Keratinocyte (primary cell): ENCODE measurements at regions not wholly inside any gene's neighbourhood (a gene's known extent, or its start where the extent isn't known, plus 50 kb on each side); places are given as distances from the start of the nearest gene placed in this dataset.

Experiments used
- DNase-seq: peaks from one replicate; pipeline ENCODE4 v3.0.0-alpha.2; 2011; ENCODE audit warnings: low read depth, missing footprints, low spot score
- FAIRE-seq: peaks from 2 replicates; lab custom pipeline; 2011; peaks lifted over from hg19 to GRCh38; lab: Jason Lieb, UNC
- H2AFZ ChIP-seq: 2 replicates; pipeline ENCODE4 v1.6.0; 2012; ENCODE audit warnings: low read length, control low read depth, inconsistent platforms; ENCODE audit not compliant: control insufficient read depth
- H3K27ac ChIP-seq: 2 replicates; pipeline ENCODE4 v1.5.1; 2011; ENCODE audit warnings: low read length; ENCODE audit not compliant: control insufficient read depth, insufficient read depth
- H3K27me3 ChIP-seq: 3 replicates; pipeline ENCODE4 v1.6.0; 2011; ENCODE audit warnings: low read length; ENCODE audit not compliant: control insufficient read depth, insufficient read depth; ENCODE audit errors: extremely low read depth
- H3K36me3 ChIP-seq, 2 experiments: 2 replicates in 1 of 2; 3 replicates in 1 of 2; pipeline ENCODE4 v1.5.1; 2011; ENCODE audit warnings: low read length in 2 of 2, mild to moderate bottlenecking in 1 of 2; ENCODE audit not compliant: control insufficient read depth in 2 of 2, insufficient read depth in 2 of 2; ENCODE audit errors: extremely low read depth in 1 of 2
- H3K4me1 ChIP-seq: 3 replicates; pipeline ENCODE4 v1.5.1; 2011; ENCODE audit warnings: low read length; ENCODE audit not compliant: control insufficient read depth, insufficient read depth; ENCODE audit errors: extremely low read depth
- H3K4me2 ChIP-seq: 3 replicates; pipeline ENCODE4 v1.6.0; 2011; ENCODE audit warnings: low read depth, low read length; ENCODE audit not compliant: control insufficient read depth, insufficient read depth; ENCODE audit errors: extremely low read depth
- H3K4me3 ChIP-seq, 3 experiments: fragments of 200-600 bp in 1 of 3; sonication (generic) in 1 of 3; 2 replicates in 2 of 3; 3 replicates in 1 of 3; pipeline ENCODE4 v1.5.1; 2011 to 2016; ENCODE audit warnings: low read length in 3 of 3, mild to moderate bottlenecking in 3 of 3, control low read depth in 2 of 3, inconsistent platforms in 1 of 3, low read depth in 1 of 3, mixed read lengths in 1 of 3, mixed run types in 1 of 3, moderate library complexity in 1 of 3; ENCODE audit not compliant: control insufficient read depth in 2 of 3, insufficient read depth in 2 of 3; ENCODE audit errors: extremely low read depth in 1 of 3
- H3K79me2 ChIP-seq: 2 replicates; pipeline ENCODE4 v1.6.0; 2012; ENCODE audit warnings: low read length; ENCODE audit not compliant: control insufficient read depth, insufficient read depth
- H3K9ac ChIP-seq: 3 replicates; pipeline ENCODE4 v1.6.0; 2011; ENCODE audit warnings: low read length; ENCODE audit not compliant: control insufficient read depth, insufficient read depth; ENCODE audit errors: extremely low read depth
- H3K9me1 ChIP-seq: 3 replicates; pipeline ENCODE4 v1.6.0; 2011; ENCODE audit warnings: low read length; ENCODE audit not compliant: control insufficient read depth, insufficient read depth; ENCODE audit errors: extremely low read depth
- H3K9me3 ChIP-seq: 2 replicates; pipeline ENCODE4 v1.5.1; 2012; ENCODE audit warnings: low read depth, low read length; ENCODE audit not compliant: control insufficient read depth
- H4K20me1 ChIP-seq: 3 replicates; pipeline ENCODE4 v1.6.0; 2011; ENCODE audit warnings: low read length; ENCODE audit not compliant: control insufficient read depth, insufficient read depth; ENCODE audit errors: extremely low read depth
- CTCF ChIP-seq, 3 experiments: IDR thresholded peaks in 1 of 3; conservative IDR thresholded peaks in 1 of 3; optimal IDR thresholded peaks in 1 of 3; 2 replicates in 2 of 3; 3 replicates in 1 of 3; pipeline versions ENCODE3 to v1.5.1; 2011; ENCODE audit warnings: low read length in 3 of 3, mild to moderate bottlenecking in 3 of 3, moderate library complexity in 2 of 3, control low read depth in 1 of 3, inconsistent platforms in 1 of 3; ENCODE audit not compliant: insufficient read depth in 2 of 3; ENCODE audit errors: extremely low read depth in 1 of 3
- EZH2 ChIP-seq: IDR thresholded peaks from one replicate; pipeline ENCODE4 v1.6.1; 2012; ENCODE audit warnings: inconsistent platforms, mild to moderate bottlenecking, low read length, moderate library complexity
- dilution Hi-C: fragments of 300-500 bp; cut with MboI; formaldehyde crosslinking; loops from one replicate; pipeline ENCODE4 v1.7.0; 2020; ENCODE audit warnings: low sequenced_read_pairs; ENCODE audit not compliant: extremely low pct_ligation_motif_present

- no peaks in the 10 kb centered on the region for H3K9me1 ChIP-seq
- TF ChIP-seq EZH2: no peak
- TF ChIP-seq CTCF (optimal IDR thresholded peaks at IDR 0.05 in 1 of 3, IDR thresholded peaks at IDR 0.05 in 1 of 3, conservative IDR thresholded peaks at IDR 0.05 in 1 of 3; ENCODE audit: extremely low read depth in 1 of 3, insufficient read depth in 2 of 3, low read length in 3 of 3): no peak
- H3K9me3 ChIP-seq: no peaks in the 10 kb centered on the region
- H2AFZ ChIP-seq: no peak overlapping the region
- no peak overlapping the region for H3K4me3 ChIP-seq
- FAIRE-seq (no peak), DNase-seq (no peak)
- H3K9ac ChIP-seq: no peak overlapping the region
- no peaks in the 10 kb centered on the region for H4K20me1 ChIP-seq
- no peaks in the 10 kb centered on the region for H3K36me3 ChIP-seq
- H3K4me1 ChIP-seq: no peaks in the 10 kb centered on the region
- dilution Hi-C loops: no loop called here
- no peak overlapping the region for H3K4me2 ChIP-seq
- no peak overlapping the region for H3K27ac ChIP-seq
- no peaks in the 10 kb centered on the region for H3K79me2 ChIP-seq
- H3K27me3 ChIP-seq: no peaks in the 10 kb centered on the region
These were observed 82.1 kb upstream of the CNTNAP4 start for GRCh38 chr16:76195056-76195455.

- Histone ChIP-seq H3K36me3 (no peaks in the 10 kb centered on the region), H3K4me2 (no peak overlapping the region), H3K79me2 (no peaks in the 10 kb centered on the region), H3K9ac (no peak overlapping the region), H4K20me1 (no peaks in the 10 kb centered on the region), H3K27me3 (no peaks in the 10 kb centered on the region), H2AFZ (no peak overlapping the region), H3K4me3 (no peak overlapping the region), H3K4me1 (no peaks in the 10 kb centered on the region), H3K27ac (no peak overlapping the region), H3K9me3 (no peaks in the 10 kb centered on the region), H3K9me1 (no peaks in the 10 kb centered on the region)
- dilution Hi-C loops: no loop called here
- TF ChIP-seq EZH2: no peak
- no peak for TF ChIP-seq CTCF (optimal IDR thresholded peaks at IDR 0.05 in 1 of 3, IDR thresholded peaks at IDR 0.05 in 1 of 3, conservative IDR thresholded peaks at IDR 0.05 in 1 of 3; ENCODE audit: extremely low read depth in 1 of 3, insufficient read depth in 2 of 3, low read length in 3 of 3)
- no peak for DNase-seq
- FAIRE-seq: no peak
These were observed 81.6 kb upstream of the CNTNAP4 start for GRCh38 chr16:76195648-76196047.
